DND-41 (cell line): ENCODE measurements at regions not wholly inside any gene's neighbourhood (a gene's known extent, or its start where the extent isn't known, plus 50 kb on each side); places are given as distances from the start of the nearest gene placed in this dataset.

Experiments used
- EZH2 ChIP-seq: IDR thresholded peaks from 3 replicates; pipeline ENCODE4 v1.6.1; 2012; ENCODE audit warnings: borderline replicate concordance, low read depth, mild to moderate bottlenecking, moderate library complexity, low read length, inconsistent platforms; ENCODE audit not compliant: severe bottlenecking
- TF ChIP-seq, protein P1 (sequence below): IDR thresholded peaks from 2 replicates; pipeline ENCODE4 v1.5.1; 2012; ENCODE audit warnings: borderline replicate concordance, low read length, moderate library complexity, mild to moderate bottlenecking; ENCODE audit not compliant: poor library complexity, severe bottlenecking; ENCODE audit errors: extremely low read depth

GRCh38 chr1:79207331-79207730 is 200.8 kb upstream of the ADGRL4 start:
- TF ChIP-seq, protein P1, sequence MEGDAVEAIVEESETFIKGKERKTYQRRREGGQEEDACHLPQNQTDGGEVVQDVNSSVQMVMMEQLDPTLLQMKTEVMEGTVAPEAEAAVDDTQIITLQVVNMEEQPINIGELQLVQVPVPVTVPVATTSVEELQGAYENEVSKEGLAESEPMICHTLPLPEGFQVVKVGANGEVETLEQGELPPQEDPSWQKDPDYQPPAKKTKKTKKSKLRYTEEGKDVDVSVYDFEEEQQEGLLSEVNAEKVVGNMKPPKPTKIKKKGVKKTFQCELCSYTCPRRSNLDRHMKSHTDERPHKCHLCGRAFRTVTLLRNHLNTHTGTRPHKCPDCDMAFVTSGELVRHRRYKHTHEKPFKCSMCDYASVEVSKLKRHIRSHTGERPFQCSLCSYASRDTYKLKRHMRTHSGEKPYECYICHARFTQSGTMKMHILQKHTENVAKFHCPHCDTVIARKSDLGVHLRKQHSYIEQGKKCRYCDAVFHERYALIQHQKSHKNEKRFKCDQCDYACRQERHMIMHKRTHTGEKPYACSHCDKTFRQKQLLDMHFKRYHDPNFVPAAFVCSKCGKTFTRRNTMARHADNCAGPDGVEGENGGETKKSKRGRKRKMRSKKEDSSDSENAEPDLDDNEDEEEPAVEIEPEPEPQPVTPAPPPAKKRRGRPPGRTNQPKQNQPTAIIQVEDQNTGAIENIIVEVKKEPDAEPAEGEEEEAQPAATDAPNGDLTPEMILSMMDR = no peak
- no peak for TF ChIP-seq EZH2
